Activated naive CD8-positive, alpha-beta T cell treated with anti-CD3 and anti-CD28 coated beads for 36 hours (primary cell): ENCODE measurements at regions not wholly inside any gene's neighbourhood (a gene's known extent, or its start where the extent isn't known, plus 50 kb on each side); places are given as distances from the start of the nearest gene placed in this dataset.
"Not testable (repeated sequence)": the region's sequence is repeated elsewhere in the genome, so short reads cannot be mapped to it uniquely, and the experiment has no call there.

Experiments used
- DNase-seq: peaks from one replicate; pipeline ENCODE4 v3.0.0; 2021
- H3K27ac Mint-ChIP-seq: one replicate; pipeline ENCODE4 v1.8.0; 2022; ENCODE audit warnings: mild to moderate bottlenecking, moderate library complexity, mixed read lengths
- H3K27me3 Mint-ChIP-seq: one replicate; pipeline ENCODE4 v1.8.0; 2022; ENCODE audit warnings: mild to moderate bottlenecking, mixed read lengths
- H3K36me3 Mint-ChIP-seq: one replicate; pipeline ENCODE4 v1.8.0; 2021; ENCODE audit warnings: mild to moderate bottlenecking, mixed read lengths
- H3K4me1 Mint-ChIP-seq: one replicate; pipeline ENCODE4 v1.8.0; 2021; ENCODE audit warnings: mixed read lengths
- H3K4me3 Mint-ChIP-seq: one replicate; pipeline ENCODE4 v1.8.0; 2022; ENCODE audit warnings: mild to moderate bottlenecking, moderate library complexity, mixed read lengths
- H3K9me3 Mint-ChIP-seq: one replicate; pipeline ENCODE4 v1.8.0; 2022; ENCODE audit warnings: mixed read lengths

DNA sequence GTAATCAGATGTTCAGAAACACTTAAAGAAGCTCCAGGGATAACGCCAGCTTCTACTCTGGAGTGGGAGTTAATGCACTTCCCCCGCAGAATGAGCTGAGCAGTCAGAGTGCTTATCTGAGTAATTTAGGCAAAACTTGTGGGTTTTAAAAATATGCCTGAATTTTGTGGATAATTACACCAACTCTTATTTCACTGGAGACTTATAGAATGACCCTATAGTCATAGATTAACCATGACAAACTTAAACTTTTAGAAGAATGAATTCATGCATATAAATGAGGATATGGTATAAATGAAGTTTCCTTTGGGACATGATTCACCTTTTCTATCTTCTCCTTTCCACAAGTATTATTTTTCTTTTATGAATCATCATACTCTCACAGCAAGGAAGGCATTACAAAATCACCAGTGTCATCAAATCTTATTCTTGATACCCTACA lies 241.1 kb upstream of the FBXO33 start:
- no peaks in the 10 kb centered on the region for H3K27me3 Mint-ChIP-seq
- peak overlapping the region; percentile 31 for H3K27ac Mint-ChIP-seq
- H3K4me1 Mint-ChIP-seq = peaks cover 22% of the 10 kb centered on the region
- DNase-seq = no peak
- no peak overlapping the region for H3K4me3 Mint-ChIP-seq
- peaks cover 2% of the 10 kb centered on the region for H3K9me3 Mint-ChIP-seq
- no peaks in the 10 kb centered on the region for H3K36me3 Mint-ChIP-seq

DNA sequence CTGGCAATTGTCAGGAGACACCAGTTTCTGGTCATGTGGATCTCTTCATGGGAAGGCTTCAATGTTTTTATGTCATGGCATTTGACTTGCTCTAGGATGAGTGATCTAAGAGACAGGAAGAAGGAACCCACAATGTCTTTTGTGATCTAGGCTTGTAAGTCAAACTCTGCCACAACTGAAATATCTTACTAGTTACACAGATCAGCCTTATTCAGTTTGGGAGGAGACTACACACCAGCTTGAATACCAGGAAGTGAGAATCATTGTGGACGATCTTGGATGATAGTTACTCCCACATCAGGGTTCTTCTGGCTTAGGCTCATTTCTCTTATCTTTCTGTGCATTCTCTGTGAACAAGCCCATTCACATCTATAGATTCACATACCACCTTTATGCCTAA lies 236.2 kb upstream of the FBXO33 start:
- no peak for DNase-seq
- peaks cover 3% of the 10 kb centered on the region for H3K9me3 Mint-ChIP-seq
- H3K4me1 Mint-ChIP-seq = peaks cover 28% of the 10 kb centered on the region
- H3K27me3 Mint-ChIP-seq = no peaks in the 10 kb centered on the region
- H3K27ac Mint-ChIP-seq = no peak overlapping the region
- no peaks in the 10 kb centered on the region for H3K36me3 Mint-ChIP-seq
- no peak overlapping the region for H3K4me3 Mint-ChIP-seq

DNA sequence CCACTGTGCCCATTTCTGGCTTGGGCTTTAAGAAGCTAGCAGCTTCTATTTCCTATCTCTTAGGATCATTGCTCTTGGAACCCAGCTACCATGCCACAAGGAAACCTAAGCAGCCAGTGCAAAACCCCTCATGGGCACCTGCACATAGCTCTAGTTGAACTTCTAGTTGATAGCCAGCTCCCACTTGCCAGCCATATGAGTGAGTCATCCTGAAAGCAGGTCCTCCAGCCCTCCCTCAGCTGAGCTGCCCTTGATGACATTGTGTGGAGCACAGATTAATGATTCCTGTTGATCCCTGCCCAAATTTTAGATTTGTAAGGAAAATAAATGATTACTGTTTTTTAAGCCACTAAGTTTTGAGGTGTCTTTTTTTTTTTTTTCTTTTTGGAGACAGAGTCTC lies 234.2 kb upstream of the FBXO33 start:
- H3K9me3 Mint-ChIP-seq = peaks cover 9% of the 10 kb centered on the region
- DNase-seq = no peak
- H3K4me3 Mint-ChIP-seq = no peak overlapping the region
- peaks cover 1% of the 10 kb centered on the region for H3K36me3 Mint-ChIP-seq
- H3K27me3 Mint-ChIP-seq = no peaks in the 10 kb centered on the region
- peaks cover 26% of the 10 kb centered on the region for H3K4me1 Mint-ChIP-seq
- H3K27ac Mint-ChIP-seq = no peak overlapping the region

DNA sequence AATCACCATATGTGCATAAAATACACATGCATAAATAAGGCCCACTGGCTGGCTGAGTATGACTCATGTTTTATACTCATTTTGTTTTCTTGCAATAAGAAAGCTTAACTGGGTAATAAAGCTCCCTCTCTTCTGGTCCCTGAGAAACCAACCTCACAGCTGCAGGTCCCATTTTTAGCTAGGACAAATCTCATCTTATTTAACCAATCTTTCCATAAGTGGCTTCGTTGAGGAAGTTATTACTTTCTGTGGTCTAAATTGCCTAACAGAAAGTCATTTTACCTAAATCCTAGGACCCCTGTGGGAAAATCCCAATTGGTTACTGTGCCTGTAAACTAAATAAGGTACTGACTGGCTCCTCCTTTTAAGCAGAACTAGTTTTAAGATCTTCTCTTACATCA lies 232.8 kb upstream of the FBXO33 start:
- Mint-ChIP-seq H3K27ac (peak overlapping the region; percentile 12), H3K9me3 (peaks cover 8% of the 10 kb centered on the region), H3K27me3 (no peaks in the 10 kb centered on the region), H3K36me3 (peaks cover 1% of the 10 kb centered on the region), H3K4me3 (no peak overlapping the region), H3K4me1 (peaks cover 23% of the 10 kb centered on the region)
- no peak for DNase-seq

DNA sequence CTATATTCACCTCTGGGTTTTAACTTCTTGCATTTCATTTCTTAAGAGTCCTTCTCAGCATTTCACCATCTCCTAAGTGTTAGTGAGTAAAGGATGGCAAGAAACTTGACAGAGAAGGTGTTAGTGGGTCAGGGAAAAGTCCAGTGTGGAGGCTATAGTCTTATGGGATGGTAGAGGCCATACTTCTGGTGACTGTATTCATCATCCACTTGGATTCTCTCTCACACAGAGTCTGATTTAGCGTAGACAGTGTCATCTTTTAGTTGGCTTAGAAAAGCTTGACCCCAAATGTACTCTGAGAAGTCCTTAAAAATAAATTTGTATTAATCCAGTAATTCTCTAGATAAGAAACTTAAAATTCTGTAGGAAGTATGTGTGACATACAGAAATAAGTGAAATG lies 232.4 kb upstream of the FBXO33 start:
- H3K4me3 Mint-ChIP-seq = no peak overlapping the region
- peak overlapping the region; percentile 30 for H3K27ac Mint-ChIP-seq
- no peak for DNase-seq
- H3K27me3 Mint-ChIP-seq = no peaks in the 10 kb centered on the region
- H3K4me1 Mint-ChIP-seq = peaks cover 20% of the 10 kb centered on the region
- peaks cover 1% of the 10 kb centered on the region for H3K36me3 Mint-ChIP-seq
- peaks cover 8% of the 10 kb centered on the region for H3K9me3 Mint-ChIP-seq

DNA sequence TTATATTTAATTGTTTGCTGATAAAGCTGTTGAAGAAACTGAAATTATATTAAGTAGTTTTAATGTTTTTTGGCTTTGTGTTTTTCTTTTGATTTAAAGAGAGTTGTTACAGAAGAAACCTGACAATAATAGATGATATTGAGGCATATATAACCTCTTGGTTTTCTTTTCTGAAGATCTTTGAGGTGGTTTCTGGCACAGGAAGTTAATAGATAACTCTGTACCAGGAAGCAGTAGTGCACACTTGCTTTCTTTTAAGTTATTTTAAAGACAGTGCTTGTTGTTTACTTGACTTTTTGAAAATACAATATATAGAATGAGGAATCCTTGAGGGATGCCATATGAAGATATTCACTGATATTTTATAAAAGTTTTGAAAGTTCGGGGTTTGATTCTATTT lies 209.0 kb upstream of the FBXO33 start:
- Mint-ChIP-seq H3K9me3 (peaks cover 24% of the 10 kb centered on the region), H3K4me3 (peak overlapping the region; percentile 54), H3K36me3 (peaks cover 21% of the 10 kb centered on the region), H3K4me1 (peaks cover 8% of the 10 kb centered on the region), H3K27me3 (no peaks in the 10 kb centered on the region), H3K27ac (peak overlapping the region; percentile 83)
- no peak for DNase-seq

DNA sequence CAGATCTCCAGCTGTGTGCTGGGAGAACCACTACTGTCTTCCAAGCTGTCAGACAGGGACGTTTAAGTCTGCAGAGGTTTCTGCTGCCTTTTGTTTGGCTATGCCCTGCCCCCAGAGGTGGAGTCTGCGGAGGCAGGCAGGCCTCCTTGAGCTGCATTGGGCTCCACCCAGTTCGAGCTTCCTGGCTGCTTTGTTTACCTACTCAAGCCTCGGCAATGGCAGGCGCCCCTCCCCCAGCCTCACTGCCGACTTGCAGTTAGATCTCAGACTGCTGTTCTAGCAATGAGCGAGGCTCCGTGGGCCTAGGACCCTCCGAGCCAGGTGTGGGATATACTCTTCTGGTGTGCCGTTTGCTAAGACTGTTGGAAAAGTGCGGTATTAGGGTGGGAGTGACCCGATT lies 206.8 kb upstream of the FBXO33 start:
- H3K27ac Mint-ChIP-seq, H3K4me1 Mint-ChIP-seq, DNase-seq, H3K27me3 Mint-ChIP-seq, H3K4me3 Mint-ChIP-seq: not testable (repeated sequence)
- Mint-ChIP-seq H3K36me3 (peaks cover 18% of the 10 kb centered on the region), H3K9me3 (peaks cover 25% of the 10 kb centered on the region)

DNA sequence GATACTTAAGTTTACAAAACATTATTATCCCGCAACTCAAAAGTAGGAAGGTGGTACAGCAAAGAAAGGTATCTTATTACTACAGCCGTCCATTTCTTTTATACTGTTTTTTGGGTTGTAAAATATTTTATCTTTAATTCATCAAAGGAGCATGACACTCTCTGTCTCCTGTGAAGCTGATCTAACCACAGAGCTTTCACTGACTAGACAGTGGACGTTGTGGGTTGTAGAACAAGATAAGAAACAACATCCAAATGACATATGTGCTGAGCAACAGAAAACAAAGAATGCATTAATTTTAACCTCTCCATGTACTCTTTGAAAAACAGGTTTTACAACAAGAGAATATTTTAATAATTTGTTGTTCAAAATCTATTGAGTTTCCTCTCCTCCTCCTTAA lies 195.9 kb upstream of the FBXO33 start:
- H3K27ac Mint-ChIP-seq = no peak overlapping the region
- no peak overlapping the region for H3K4me3 Mint-ChIP-seq
- H3K4me1 Mint-ChIP-seq = peaks cover 10% of the 10 kb centered on the region
- no peaks in the 10 kb centered on the region for H3K36me3 Mint-ChIP-seq
- no peak for DNase-seq
- H3K27me3 Mint-ChIP-seq = no peaks in the 10 kb centered on the region
- H3K9me3 Mint-ChIP-seq = peaks cover 5% of the 10 kb centered on the region

DNA sequence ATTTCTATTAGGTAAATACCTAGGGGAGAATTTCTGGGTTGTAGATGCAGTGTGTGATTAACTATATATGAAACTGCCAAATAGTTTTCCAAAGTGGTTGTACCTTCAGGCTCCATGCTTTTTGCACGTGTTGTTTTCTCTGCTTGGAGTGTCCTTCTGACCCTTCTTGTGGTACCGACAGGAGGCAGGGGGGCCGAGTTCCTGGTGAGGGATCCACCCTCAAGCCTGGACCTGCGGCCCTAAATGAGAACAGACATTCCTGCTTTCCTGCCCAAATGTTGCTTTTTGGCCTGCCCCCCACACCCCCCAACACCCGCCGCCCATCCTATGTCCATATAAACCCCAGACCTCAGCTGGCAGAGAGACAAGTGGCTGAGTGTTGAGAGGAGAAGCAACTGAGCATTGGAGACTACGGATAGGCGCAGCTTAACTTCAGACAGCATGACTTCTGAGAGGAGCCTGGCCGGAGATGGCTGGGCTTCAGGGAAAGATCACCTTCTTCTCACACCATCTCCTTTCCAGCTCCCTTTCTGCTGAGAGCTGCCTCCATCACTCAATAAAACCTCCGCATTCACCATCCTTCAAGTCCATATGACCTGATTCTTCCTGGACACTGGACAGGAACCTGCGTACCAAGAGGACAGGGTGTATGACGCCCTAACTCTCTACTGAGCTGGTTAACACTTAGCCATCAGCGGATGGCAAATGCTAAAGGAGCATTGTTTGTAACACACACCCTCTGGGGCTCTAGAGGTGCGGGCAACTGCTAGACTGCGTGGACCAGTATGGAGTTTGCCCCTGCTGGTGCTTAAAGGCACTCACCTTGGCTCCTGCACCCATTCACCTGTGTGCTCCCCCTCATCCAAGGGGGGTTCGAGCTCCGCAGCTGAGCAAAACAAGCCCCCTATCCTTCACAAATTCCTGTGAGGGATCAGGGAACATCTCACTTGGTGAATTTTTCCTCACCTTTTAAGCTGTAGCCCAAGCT lies 194.7 kb upstream of the FBXO33 start:
- H3K9me3 Mint-ChIP-seq = peaks cover 14% of the 10 kb centered on the region
- peaks cover 4% of the 10 kb centered on the region for H3K36me3 Mint-ChIP-seq
- H3K27ac Mint-ChIP-seq = no peak overlapping the region
- peaks cover 10% of the 10 kb centered on the region for H3K4me1 Mint-ChIP-seq
- DNase-seq = no peak
- H3K27me3 Mint-ChIP-seq = no peaks in the 10 kb centered on the region
- H3K4me3 Mint-ChIP-seq = no peak overlapping the region

DNA sequence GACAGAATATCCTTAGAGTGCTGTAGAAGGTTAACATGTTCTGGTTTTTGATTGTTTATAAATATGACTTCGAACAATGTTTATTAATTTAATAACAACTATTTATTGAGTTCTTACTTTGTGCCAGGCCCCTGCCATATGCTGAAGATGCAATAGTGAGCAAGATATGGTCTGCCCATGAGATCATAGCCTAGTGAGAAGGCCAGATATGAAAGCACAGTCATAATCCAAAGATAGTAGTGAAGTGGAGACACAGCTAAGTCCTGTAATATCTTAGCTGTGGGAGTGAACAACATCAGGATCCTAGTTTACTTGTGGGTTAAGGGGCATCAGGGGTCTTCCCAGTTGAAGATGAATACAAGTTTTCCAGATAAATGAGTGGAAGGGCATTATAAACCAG lies 189.4 kb upstream of the FBXO33 start:
- Mint-ChIP-seq H3K27ac (no peak overlapping the region), H3K36me3 (peaks cover 4% of the 10 kb centered on the region), H3K27me3 (no peaks in the 10 kb centered on the region), H3K9me3 (peaks cover 16% of the 10 kb centered on the region), H3K4me3 (no peak overlapping the region), H3K4me1 (peaks cover 7% of the 10 kb centered on the region)
- no peak for DNase-seq

DNA sequence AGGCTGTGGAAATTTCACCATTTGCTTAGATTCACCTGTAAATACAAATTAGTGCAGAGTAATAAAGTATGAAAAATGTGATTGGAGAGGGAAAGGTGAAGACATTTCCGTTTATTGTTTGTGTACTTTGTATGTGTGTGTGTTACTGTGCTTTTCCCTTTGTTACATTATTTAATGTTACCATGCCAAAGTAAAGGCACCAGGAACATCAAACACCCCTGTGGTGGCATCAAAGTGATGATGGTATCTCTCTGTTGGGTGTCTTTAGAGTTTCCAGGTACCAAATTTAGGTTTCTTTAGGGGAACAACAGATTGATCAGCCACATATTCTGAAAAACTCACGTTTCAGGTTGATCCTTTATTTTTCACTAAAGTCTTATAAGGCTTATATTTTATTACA lies 189.0 kb upstream of the FBXO33 start:
- Mint-ChIP-seq H3K4me3 (no peak overlapping the region), H3K27me3 (no peaks in the 10 kb centered on the region), H3K36me3 (peaks cover 4% of the 10 kb centered on the region), H3K27ac (no peak overlapping the region), H3K4me1 (peaks cover 7% of the 10 kb centered on the region), H3K9me3 (peaks cover 16% of the 10 kb centered on the region)
- no peak for DNase-seq

DNA sequence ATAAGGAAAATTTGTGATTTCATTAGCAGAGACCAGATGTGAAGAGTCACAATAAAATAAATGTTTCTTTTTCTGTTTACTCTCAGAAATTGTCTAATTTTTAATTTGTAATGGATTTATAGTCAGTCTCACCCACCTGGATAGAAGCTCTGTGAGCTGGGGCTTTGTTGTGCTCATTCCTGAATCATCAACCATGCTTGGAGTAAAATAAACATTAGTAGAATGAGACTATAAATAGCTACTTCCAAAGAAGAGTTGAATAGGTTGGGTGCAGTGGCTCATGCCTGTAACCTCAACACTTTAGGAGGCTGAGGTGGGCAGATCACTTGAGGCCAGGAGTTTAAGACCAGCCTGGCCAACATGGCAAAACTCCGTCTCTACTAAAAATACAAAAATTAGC lies 185.3 kb upstream of the FBXO33 start:
- Mint-ChIP-seq H3K9me3 (peaks cover 14% of the 10 kb centered on the region), H3K4me3 (no peak overlapping the region), H3K27me3 (no peaks in the 10 kb centered on the region), H3K4me1 (peaks cover 15% of the 10 kb centered on the region), H3K27ac (no peak overlapping the region), H3K36me3 (peaks cover 3% of the 10 kb centered on the region)
- DNase-seq = no peak

DNA sequence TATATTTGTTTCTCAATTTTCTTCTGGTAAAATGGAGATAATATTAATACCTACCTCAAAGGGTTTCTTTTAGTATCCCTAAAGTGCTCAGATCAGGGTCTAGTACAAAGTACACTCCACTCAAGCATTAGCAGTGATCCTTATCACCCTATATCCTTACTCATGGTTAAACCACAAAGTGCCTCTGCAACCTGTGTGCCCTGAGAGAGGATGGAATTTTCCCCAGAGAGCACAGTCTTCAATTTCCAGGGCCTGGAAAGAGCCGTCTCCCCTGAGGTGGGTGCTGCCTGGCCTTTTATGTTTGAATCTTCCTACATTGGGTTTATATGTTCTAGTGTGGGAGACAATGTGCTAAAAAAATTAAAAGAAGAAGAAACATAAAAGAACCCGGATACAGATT lies 183.1 kb upstream of the FBXO33 start:
- Mint-ChIP-seq H3K4me3 (no peak overlapping the region), H3K4me1 (peaks cover 11% of the 10 kb centered on the region), H3K36me3 (no peaks in the 10 kb centered on the region), H3K27ac (no peak overlapping the region), H3K9me3 (peaks cover 13% of the 10 kb centered on the region), H3K27me3 (no peaks in the 10 kb centered on the region)
- no peak for DNase-seq

DNA sequence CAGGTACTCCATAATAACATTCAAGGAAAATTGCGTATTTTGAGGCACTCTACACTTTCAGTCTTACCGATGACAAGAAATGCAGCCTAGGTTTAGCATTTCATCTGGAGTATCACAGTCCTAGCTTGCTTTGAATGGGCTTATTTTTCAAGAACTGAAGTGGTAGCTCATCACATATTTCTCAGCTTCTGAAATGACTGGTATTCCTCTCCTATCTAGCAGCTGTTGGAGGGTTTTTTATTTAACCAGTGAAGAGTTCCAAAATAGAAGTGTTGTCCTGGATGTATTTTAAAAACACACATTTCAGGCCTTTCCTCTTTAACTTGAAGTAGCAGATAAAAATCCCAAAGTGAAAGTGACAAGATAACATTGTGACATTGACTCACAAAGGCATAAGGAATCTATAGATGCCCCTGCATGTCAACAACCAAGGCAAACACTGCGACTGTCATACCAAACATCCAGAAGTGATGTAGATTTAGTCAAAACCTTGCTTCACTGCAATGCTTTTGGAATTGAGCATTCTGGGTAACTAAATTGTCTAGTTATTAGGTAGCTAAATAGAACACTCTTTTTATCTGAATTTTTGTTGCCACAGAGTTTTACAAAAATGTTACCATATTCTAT lies 182.2 kb upstream of the FBXO33 start:
- H3K9me3 Mint-ChIP-seq = peaks cover 13% of the 10 kb centered on the region
- no peaks in the 10 kb centered on the region for H3K36me3 Mint-ChIP-seq
- DNase-seq = no peak
- no peaks in the 10 kb centered on the region for H3K27me3 Mint-ChIP-seq
- no peak overlapping the region for H3K4me3 Mint-ChIP-seq
- no peak overlapping the region for H3K27ac Mint-ChIP-seq
- peaks cover 10% of the 10 kb centered on the region for H3K4me1 Mint-ChIP-seq

DNA sequence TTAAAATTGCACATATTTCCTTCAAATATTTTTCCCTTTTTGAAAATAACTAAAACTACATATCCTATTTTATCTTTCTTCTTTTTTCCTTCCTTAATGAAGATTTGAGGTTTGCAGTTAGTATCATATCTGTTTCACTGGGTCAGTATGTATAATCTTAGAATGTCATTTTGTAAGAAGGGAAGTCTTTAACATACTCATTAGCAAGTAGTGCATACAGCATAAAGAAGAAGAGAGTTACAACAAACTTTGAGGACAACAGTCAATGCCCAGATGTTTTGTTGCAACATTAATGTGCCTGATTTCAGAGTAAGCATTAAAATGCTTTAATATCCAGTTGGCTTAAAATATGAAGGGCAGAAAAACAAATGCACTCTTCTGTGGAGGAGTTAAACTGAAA lies 176.9 kb upstream of the FBXO33 start:
- no peaks in the 10 kb centered on the region for H3K36me3 Mint-ChIP-seq
- DNase-seq = no peak
- peaks cover 21% of the 10 kb centered on the region for H3K4me1 Mint-ChIP-seq
- no peaks in the 10 kb centered on the region for H3K27me3 Mint-ChIP-seq
- no peak overlapping the region for H3K27ac Mint-ChIP-seq
- peaks cover 23% of the 10 kb centered on the region for H3K9me3 Mint-ChIP-seq
- H3K4me3 Mint-ChIP-seq = no peak overlapping the region

DNA sequence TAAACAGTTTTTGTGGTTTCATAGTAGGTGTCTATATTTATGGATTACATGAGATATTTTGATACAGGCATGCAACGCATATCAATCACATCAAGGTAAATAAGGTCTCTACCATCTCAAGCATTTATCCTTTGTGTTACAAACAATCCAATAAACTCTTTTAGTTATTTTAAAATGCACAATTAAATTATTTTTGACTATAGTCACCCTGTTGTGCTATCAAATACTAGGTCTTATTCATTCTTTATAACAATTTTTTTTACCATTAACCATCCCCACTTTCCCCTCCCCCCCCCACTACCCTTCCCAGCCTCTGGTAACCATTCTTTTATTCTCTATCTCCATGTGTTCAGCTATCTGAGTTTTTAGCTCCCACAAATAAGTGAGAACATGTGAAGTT lies 175.7 kb upstream of the FBXO33 start:
- H3K4me3 Mint-ChIP-seq = no peak overlapping the region
- peaks cover 21% of the 10 kb centered on the region for H3K9me3 Mint-ChIP-seq

More for the DNA sequence above, 175.7 kb upstream of the FBXO33 start:
- peaks cover 27% of the 10 kb centered on the region for H3K4me1 Mint-ChIP-seq
- no peak overlapping the region for H3K27ac Mint-ChIP-seq
- no peaks in the 10 kb centered on the region for H3K36me3 Mint-ChIP-seq
- DNase-seq = no peak
- H3K27me3 Mint-ChIP-seq = no peaks in the 10 kb centered on the region
